Fibroblast of lung (primary cell): ENCODE measurements at regions not wholly inside any gene's neighbourhood (a gene's known extent, or its start where the extent isn't known, plus 50 kb on each side); places are given as distances from the start of the nearest gene placed in this dataset.

ENCODE experiments used
- CTCF ChIP-seq, 2 donors: IDR thresholded peaks in 1 of 2; conservative IDR thresholded peaks in 1 of 2; 1 replicate in 1 of 2; 2 replicates in 1 of 2; pipeline ENCODE4 v1.5.1; 2011 to 2012; ENCODE audit warnings: low read length in 2 of 2, control low read depth in 1 of 2, inconsistent platforms in 1 of 2, low read depth in 1 of 2, mild to moderate bottlenecking in 1 of 2
- EZH2 ChIP-seq: IDR thresholded peaks from 2 replicates; pipeline ENCODE4 v1.5.1; 2012; ENCODE audit warnings: low read length, control low read depth, mild to moderate bottlenecking; ENCODE audit errors: missing control alignments

GRCh38 chr6:150302520-150303176, 66.2 kb upstream of the IYD start:
- no peak for TF ChIP-seq CTCF (conservative IDR thresholded peaks at IDR 0.05 in 1 of 2, IDR thresholded peaks at IDR 0.05 in 1 of 2; ENCODE audit: low read depth in 1 of 2, low read length in 2 of 2)
- no peak for TF ChIP-seq EZH2
